ENCODE measurements at regions not wholly inside any gene's neighbourhood (a gene's known extent, or its start where the extent isn't known, plus 50 kb on each side); places are given as distances from the start of the nearest gene placed in this dataset.
A peak's percentile ranks its signal among the peaks of the same experiment; 100 is the strongest.
"Not testable (repeated sequence)": the region's sequence is repeated elsewhere in the genome, so short reads cannot be mapped to it uniquely, and the experiment has no call there.

- Histone ChIP-seq H3K9me3 (ENCODE audit: control extremely low read depth in 1 of 5, control insufficient read depth in 4 of 5, insufficient read depth in 2 of 5, low read depth in 1 of 5, low read length in 4 of 5) (no peaks in the 10 kb centered on the region), H3K4me1 (ENCODE audit: control extremely low read depth in 1 of 4, control insufficient read depth in 4 of 4, insufficient read depth in 4 of 4, low read length in 3 of 4) (peaks cover 0 to 2% (median 0%) of the 10 kb centered on the region in 4 experiments), H3K27me3 (replicated peaks in 2 of 5; ENCODE audit: control insufficient read depth in 4 of 5, insufficient read depth in 5 of 5, low read length in 4 of 5) (peaks cover 0 to 2% (median 0%) of the 10 kb centered on the region in 5 experiments), H3K27ac (ENCODE audit: insufficient read depth in 1 of 2, low read depth in 1 of 2, low read length in 2 of 2, poor library complexity in 1 of 2, severe bottlenecking in 2 of 2) (no peak overlapping the region), H3K4me3 (ENCODE audit: control insufficient read depth in 1 of 7, extremely low read depth in 1 of 7, insufficient read depth in 4 of 7, low read depth in 2 of 7, low read length in 6 of 7) (no peak overlapping the region), H3K36me3 (ENCODE audit: control insufficient read depth in 4 of 4, insufficient read depth in 4 of 4, low read length in 3 of 4) (no peaks in the 10 kb centered on the region)
- POLR2A ChIA-PET: no interaction called here
- WGBS (ENCODE audit: insufficient coverage): 45% methylated on average over 4 of the region's 5 CpGs
- CTCF ChIA-PET: interaction anchor here (0.6 to 3.4 kb wide), 17 partner anchors 10 to 577 kb away, joined by 3 to 16 read pairs (median 4); no protein-coding TSS in a partner anchor
- DNase-seq: peak; percentile 83 to 91 (median 91)
These were observed 148.1 kb upstream of the NRXN3 start for GRCh38 chr14:78022059-78022458.

GRCh38 chr14:78023112-78023511 lies 147.1 kb upstream of the NRXN3 start:
- no peak overlapping the region for H3K27ac ChIP-seq (ENCODE audit: insufficient read depth in 1 of 2, low read depth in 1 of 2, low read length in 2 of 2, poor library complexity in 1 of 2, severe bottlenecking in 2 of 2)
- H3K27me3 ChIP-seq (replicated peaks in 2 of 5; ENCODE audit: control insufficient read depth in 4 of 5, insufficient read depth in 5 of 5, low read length in 4 of 5): peaks cover 0 to 6% (median 2%) of the 10 kb centered on the region in 5 experiments
- CTCF ChIA-PET: interaction anchor here (1.0 to 3.4 kb wide), 14 partner anchors 11 to 576 kb away, joined by 3 to 16 read pairs (median 4); no protein-coding TSS in a partner anchor
- WGBS (ENCODE audit: insufficient coverage): 100% methylated on average over 1 of the region's 2 CpGs
- no peaks in the 10 kb centered on the region for H3K36me3 ChIP-seq (ENCODE audit: control insufficient read depth in 4 of 4, insufficient read depth in 4 of 4, low read length in 3 of 4)
- POLR2A ChIA-PET: interaction anchor here (0.5 kb wide), 1 partner anchor 37 kb away, joined by 3 read pairs; no protein-coding TSS in a partner anchor
- no peaks in the 10 kb centered on the region for H3K9me3 ChIP-seq (ENCODE audit: control extremely low read depth in 1 of 5, control insufficient read depth in 4 of 5, insufficient read depth in 2 of 5, low read depth in 1 of 5, low read length in 4 of 5)
- DNase-seq: no peak
- peaks cover 0 to 2% (median 0%) of the 10 kb centered on the region in 4 experiments for H3K4me1 ChIP-seq (ENCODE audit: control extremely low read depth in 1 of 4, control insufficient read depth in 4 of 4, insufficient read depth in 4 of 4, low read length in 3 of 4)
- H3K4me3 ChIP-seq (ENCODE audit: control insufficient read depth in 1 of 7, extremely low read depth in 1 of 7, insufficient read depth in 4 of 7, low read depth in 2 of 7, low read length in 6 of 7): no peak overlapping the region

DNA sequence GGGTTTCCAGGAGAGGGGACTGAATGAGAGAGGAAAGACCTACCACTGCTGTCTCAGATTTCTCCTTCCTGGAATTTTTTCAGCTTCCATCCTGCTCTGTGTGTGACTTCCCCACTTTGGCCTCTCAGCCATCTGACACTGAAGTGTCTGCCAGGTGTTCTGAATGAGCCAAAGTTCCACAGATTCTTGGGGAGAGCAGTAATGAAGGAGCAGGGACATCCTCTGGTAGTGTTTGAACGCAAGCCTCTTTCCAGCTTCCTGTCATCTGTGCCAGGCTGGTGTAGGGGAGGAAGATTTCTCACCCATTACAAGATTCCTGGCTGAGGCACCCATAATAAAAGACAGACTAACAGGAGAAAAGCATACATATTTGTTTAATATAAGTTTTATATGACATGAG lies 141.7 kb upstream of the NRXN3 start:
- H3K27me3 ChIP-seq (replicated peaks in 2 of 5; ENCODE audit: control insufficient read depth in 4 of 5, insufficient read depth in 5 of 5, low read length in 4 of 5): peaks cover 0 to 20% (median 9%) of the 10 kb centered on the region in 5 experiments
- H3K4me1 ChIP-seq (ENCODE audit: control extremely low read depth in 1 of 4, control insufficient read depth in 4 of 4, insufficient read depth in 4 of 4, low read length in 3 of 4): no peaks in the 10 kb centered on the region
- no peak overlapping the region for H3K4me3 ChIP-seq (ENCODE audit: control insufficient read depth in 1 of 7, extremely low read depth in 1 of 7, insufficient read depth in 4 of 7, low read depth in 2 of 7, low read length in 6 of 7)
- no peaks in the 10 kb centered on the region for H3K36me3 ChIP-seq (ENCODE audit: control insufficient read depth in 4 of 4, insufficient read depth in 4 of 4, low read length in 3 of 4)
- 100% methylated on average over 1 of the region's 1 CpG for WGBS (ENCODE audit: insufficient coverage)
- H3K9me3 ChIP-seq (ENCODE audit: control extremely low read depth in 1 of 5, control insufficient read depth in 4 of 5, insufficient read depth in 2 of 5, low read depth in 1 of 5, low read length in 4 of 5): no peaks in the 10 kb centered on the region
- ChIA-PET CTCF (interaction anchor here (0.9 kb wide), 1 partner anchor 36 kb away, joined by 3 read pairs; no protein-coding TSS in a partner anchor), POLR2A (no interaction called here)
- DNase-seq: no peak
- no peak overlapping the region for H3K27ac ChIP-seq (ENCODE audit: insufficient read depth in 1 of 2, low read depth in 1 of 2, low read length in 2 of 2, poor library complexity in 1 of 2, severe bottlenecking in 2 of 2)

GRCh38 chr14:78029601-78030372 lies 140.4 kb upstream of the NRXN3 start:
- POLR2A ChIA-PET: no interaction called here
- Histone ChIP-seq H3K4me3 (ENCODE audit: control insufficient read depth in 1 of 7, extremely low read depth in 1 of 7, insufficient read depth in 4 of 7, low read depth in 2 of 7, low read length in 6 of 7) (no peak overlapping the region), H3K4me1 (ENCODE audit: control extremely low read depth in 1 of 4, control insufficient read depth in 4 of 4, insufficient read depth in 4 of 4, low read length in 3 of 4) (no peaks in the 10 kb centered on the region), H3K27me3 (replicated peaks in 2 of 5; ENCODE audit: control insufficient read depth in 4 of 5, insufficient read depth in 5 of 5, low read length in 4 of 5) (peaks cover 0 to 20% (median 9%) of the 10 kb centered on the region in 5 experiments), H3K27ac (ENCODE audit: insufficient read depth in 1 of 2, low read depth in 1 of 2, low read length in 2 of 2, poor library complexity in 1 of 2, severe bottlenecking in 2 of 2) (no peak overlapping the region), H3K36me3 (ENCODE audit: control insufficient read depth in 4 of 4, insufficient read depth in 4 of 4, low read length in 3 of 4) (no peaks in the 10 kb centered on the region), H3K9me3 (ENCODE audit: control extremely low read depth in 1 of 5, control insufficient read depth in 4 of 5, insufficient read depth in 2 of 5, low read depth in 1 of 5, low read length in 4 of 5) (no peaks in the 10 kb centered on the region)
- 45% methylated on average over 10 of the region's 16 CpGs for WGBS (ENCODE audit: insufficient coverage)
- no peak for DNase-seq
- CTCF ChIA-PET: interaction anchor here (1.1 kb wide), 1 partner anchor 9 kb away, joined by 3 read pairs; no protein-coding TSS in a partner anchor

- no peaks in the 10 kb centered on the region for H3K36me3 ChIP-seq (ENCODE audit: control insufficient read depth in 4 of 4, insufficient read depth in 4 of 4, low read length in 3 of 4)
- peaks cover 0 to 5% (median 0%) of the 10 kb centered on the region in 5 experiments for H3K9me3 ChIP-seq (ENCODE audit: control extremely low read depth in 1 of 5, control insufficient read depth in 4 of 5, insufficient read depth in 2 of 5, low read depth in 1 of 5, low read length in 4 of 5)
- H3K4me1 ChIP-seq (ENCODE audit: control extremely low read depth in 1 of 4, control insufficient read depth in 4 of 4, insufficient read depth in 4 of 4, low read length in 3 of 4): no peaks in the 10 kb centered on the region
- no peak overlapping the region for H3K4me3 ChIP-seq (ENCODE audit: control insufficient read depth in 1 of 7, extremely low read depth in 1 of 7, insufficient read depth in 4 of 7, low read depth in 2 of 7, low read length in 6 of 7)
- no peak for DNase-seq
- no CpG with 5 or more reads among the region's 1 CpG for WGBS (ENCODE audit: insufficient coverage)
- H3K27ac ChIP-seq (ENCODE audit: insufficient read depth in 1 of 2, low read depth in 1 of 2, low read length in 2 of 2, poor library complexity in 1 of 2, severe bottlenecking in 2 of 2): no peak overlapping the region
- ChIA-PET CTCF (no interaction called here), POLR2A (no interaction called here)
- H3K27me3 ChIP-seq (replicated peaks in 2 of 5; ENCODE audit: control insufficient read depth in 4 of 5, insufficient read depth in 5 of 5, low read length in 4 of 5): peaks cover 0 to 9% (median 2%) of the 10 kb centered on the region in 5 experiments
These were observed 126.8 kb upstream of the NRXN3 start for GRCh38 chr14:78043349-78043748.

- Histone ChIP-seq H3K4me3 (ENCODE audit: control insufficient read depth in 1 of 7, extremely low read depth in 1 of 7, insufficient read depth in 4 of 7, low read depth in 2 of 7, low read length in 6 of 7) (no peak overlapping the region), H3K4me1 (ENCODE audit: control extremely low read depth in 1 of 4, control insufficient read depth in 4 of 4, insufficient read depth in 4 of 4, low read length in 3 of 4) (no peaks in the 10 kb centered on the region), H3K9me3 (ENCODE audit: control extremely low read depth in 1 of 5, control insufficient read depth in 4 of 5, insufficient read depth in 2 of 5, low read depth in 1 of 5, low read length in 4 of 5) (peaks cover 0 to 2% (median 0%) of the 10 kb centered on the region in 5 experiments), H3K27me3 (replicated peaks in 2 of 5; ENCODE audit: control insufficient read depth in 4 of 5, insufficient read depth in 5 of 5, low read length in 4 of 5) (peaks cover 0 to 11% (median 2%) of the 10 kb centered on the region in 5 experiments), H3K27ac (ENCODE audit: insufficient read depth in 1 of 2, low read depth in 1 of 2, low read length in 2 of 2, poor library complexity in 1 of 2, severe bottlenecking in 2 of 2) (no peak overlapping the region), H3K36me3 (ENCODE audit: control insufficient read depth in 4 of 4, insufficient read depth in 4 of 4, low read length in 3 of 4) (no peaks in the 10 kb centered on the region)
- CTCF ChIA-PET: interaction anchor here (1.3 kb wide), 1 partner anchor 26 kb away, joined by 3 read pairs; no protein-coding TSS in a partner anchor
- 0% methylated on average over 1 of the region's 1 CpG for WGBS (ENCODE audit: insufficient coverage)
- peak; percentile 4 to 54 (median 32) for DNase-seq
- POLR2A ChIA-PET: no interaction called here
These were observed 122.1 kb upstream of the NRXN3 start for GRCh38 chr14:78048120-78048519.

GRCh38 chr14:78056890-78057289 lies 113.3 kb upstream of the NRXN3 start:
- H3K27me3 ChIP-seq (replicated peaks in 2 of 5; ENCODE audit: control insufficient read depth in 4 of 5, insufficient read depth in 5 of 5, low read length in 4 of 5); H3K4me1 ChIP-seq (ENCODE audit: control extremely low read depth in 1 of 4, control insufficient read depth in 4 of 4, insufficient read depth in 4 of 4, low read length in 3 of 4); DNase-seq; H3K36me3 ChIP-seq (ENCODE audit: control insufficient read depth in 4 of 4, insufficient read depth in 4 of 4, low read length in 3 of 4); POLR2A ChIA-PET; H3K9me3 ChIP-seq (ENCODE audit: control extremely low read depth in 1 of 5, control insufficient read depth in 4 of 5, insufficient read depth in 2 of 5, low read depth in 1 of 5, low read length in 4 of 5); H3K4me3 ChIP-seq (ENCODE audit: control insufficient read depth in 1 of 7, extremely low read depth in 1 of 7, insufficient read depth in 4 of 7, low read depth in 2 of 7, low read length in 6 of 7); CTCF ChIA-PET; H3K27ac ChIP-seq (ENCODE audit: insufficient read depth in 1 of 2, low read depth in 1 of 2, low read length in 2 of 2, poor library complexity in 1 of 2, severe bottlenecking in 2 of 2): not testable (repeated sequence)
- WGBS (ENCODE audit: insufficient coverage): 100% methylated on average over 1 of the region's 2 CpGs

Data from common myeloid progenitor, CD34-positive (primary cell).